ENCODE measurements at regions not wholly inside any gene's neighbourhood (a gene's known extent, or its start where the extent isn't known, plus 50 kb on each side); places are given as distances from the start of the nearest gene placed in this dataset.

- Histone ChIP-seq H3K9me3 (ENCODE audit: control insufficient read depth in 2 of 2, insufficient read depth in 1 of 2, low read depth in 1 of 2, low read length in 1 of 2) (no peaks in the 10 kb centered on the region), H3K27me3 (ENCODE audit: control insufficient read depth in 3 of 3, insufficient read depth in 3 of 3, low read length in 3 of 3) (no peaks in the 10 kb centered on the region), H3K36me3 (ENCODE audit: control insufficient read depth in 3 of 3, insufficient read depth in 2 of 3, low read depth in 1 of 3, low read length in 3 of 3) (no peaks in the 10 kb centered on the region), H3K4me3 (ENCODE audit: low read depth in 1 of 3, low read length in 3 of 3) (no peak overlapping the region), H3K4me1 (ENCODE audit: control insufficient read depth in 3 of 3, insufficient read depth in 2 of 3, low read depth in 1 of 3, low read length in 2 of 3) (no peaks in the 10 kb centered on the region), H3K27ac (ENCODE audit: low read depth in 1 of 3, low read length in 2 of 3) (no peak overlapping the region)
- no peak for DNase-seq
- no peak for FAIRE-seq
- WGBS, 3 donors, result 49 to 58% (median 55%) methylated on average over 2 of the region's 2 CpGs
Measured at GRCh38 chr6:95321126-95321525, 256.2 kb upstream of the MANEA start.

GRCh38 chr6:95325916-95326315 is 251.4 kb upstream of the MANEA start:
- WGBS, 3 donors, result 48 to 59% (median 54%) methylated on average over 1 of the region's 1 CpG
- DNase-seq, result no peak
- Histone ChIP-seq H3K27ac (ENCODE audit: low read depth in 1 of 3, low read length in 2 of 3) (no peak overlapping the region), H3K4me1 (ENCODE audit: control insufficient read depth in 3 of 3, insufficient read depth in 2 of 3, low read depth in 1 of 3, low read length in 2 of 3) (no peaks in the 10 kb centered on the region), H3K27me3 (ENCODE audit: control insufficient read depth in 3 of 3, insufficient read depth in 3 of 3, low read length in 3 of 3) (no peaks in the 10 kb centered on the region), H3K9me3 (ENCODE audit: control insufficient read depth in 2 of 2, insufficient read depth in 1 of 2, low read depth in 1 of 2, low read length in 1 of 2) (no peaks in the 10 kb centered on the region), H3K4me3 (ENCODE audit: low read depth in 1 of 3, low read length in 3 of 3) (no peak overlapping the region), H3K36me3 (ENCODE audit: control insufficient read depth in 3 of 3, insufficient read depth in 2 of 3, low read depth in 1 of 3, low read length in 3 of 3) (no peaks in the 10 kb centered on the region)
- no peak for FAIRE-seq

GRCh38 chr6:95328231-95328630 is 249.1 kb upstream of the MANEA start:
- no peak for FAIRE-seq
- Histone ChIP-seq H3K27me3 (ENCODE audit: control insufficient read depth in 3 of 3, insufficient read depth in 3 of 3, low read length in 3 of 3) (no peaks in the 10 kb centered on the region), H3K27ac (ENCODE audit: low read depth in 1 of 3, low read length in 2 of 3) (no peak overlapping the region), H3K4me1 (ENCODE audit: control insufficient read depth in 3 of 3, insufficient read depth in 2 of 3, low read depth in 1 of 3, low read length in 2 of 3) (no peaks in the 10 kb centered on the region), H3K9me3 (ENCODE audit: control insufficient read depth in 2 of 2, insufficient read depth in 1 of 2, low read depth in 1 of 2, low read length in 1 of 2) (no peaks in the 10 kb centered on the region), H3K4me3 (ENCODE audit: low read depth in 1 of 3, low read length in 3 of 3) (no peak overlapping the region), H3K36me3 (ENCODE audit: control insufficient read depth in 3 of 3, insufficient read depth in 2 of 3, low read depth in 1 of 3, low read length in 3 of 3) (no peaks in the 10 kb centered on the region)
- WGBS, 3 donors, result 38 to 53% (median 51%) methylated on average over 2 of the region's 2 CpGs
- no peak for DNase-seq

- no peak overlapping the region for H3K27ac ChIP-seq (ENCODE audit: low read depth in 1 of 3, low read length in 2 of 3)
- FAIRE-seq (no peak), DNase-seq (no peak)
- no peaks in the 10 kb centered on the region for H3K9me3 ChIP-seq (ENCODE audit: control insufficient read depth in 2 of 2, insufficient read depth in 1 of 2, low read depth in 1 of 2, low read length in 1 of 2)
- WGBS, 3 donors, result 54 to 57% (median 55%) methylated on average over 3 of the region's 3 CpGs
- H3K4me3 ChIP-seq (ENCODE audit: low read depth in 1 of 3, low read length in 3 of 3), result no peak overlapping the region
- H3K27me3 ChIP-seq (ENCODE audit: control insufficient read depth in 3 of 3, insufficient read depth in 3 of 3, low read length in 3 of 3), result no peaks in the 10 kb centered on the region
- no peaks in the 10 kb centered on the region for H3K4me1 ChIP-seq (ENCODE audit: control insufficient read depth in 3 of 3, insufficient read depth in 2 of 3, low read depth in 1 of 3, low read length in 2 of 3)
- H3K36me3 ChIP-seq (ENCODE audit: control insufficient read depth in 3 of 3, insufficient read depth in 2 of 3, low read depth in 1 of 3, low read length in 3 of 3), result no peaks in the 10 kb centered on the region
Measured at GRCh38 chr6:95352064-95352795, 225.1 kb upstream of the MANEA start.

GRCh38 chr6:95354551-95354950 is 222.8 kb upstream of the MANEA start:
- WGBS, 3 donors, result 90 to 92% (median 91%) methylated on average over 10 of the region's 10 CpGs
- H3K27ac ChIP-seq (ENCODE audit: low read depth in 1 of 3, low read length in 2 of 3), result no peak overlapping the region
- no peak for DNase-seq
- no peaks in the 10 kb centered on the region for H3K9me3 ChIP-seq (ENCODE audit: control insufficient read depth in 2 of 2, insufficient read depth in 1 of 2, low read depth in 1 of 2, low read length in 1 of 2)
- FAIRE-seq, result no peak
- no peak overlapping the region for H3K4me3 ChIP-seq (ENCODE audit: low read depth in 1 of 3, low read length in 3 of 3)
- H3K36me3 ChIP-seq (ENCODE audit: control insufficient read depth in 3 of 3, insufficient read depth in 2 of 3, low read depth in 1 of 3, low read length in 3 of 3), result no peaks in the 10 kb centered on the region
- no peaks in the 10 kb centered on the region for H3K27me3 ChIP-seq (ENCODE audit: control insufficient read depth in 3 of 3, insufficient read depth in 3 of 3, low read length in 3 of 3)
- H3K4me1 ChIP-seq (ENCODE audit: control insufficient read depth in 3 of 3, insufficient read depth in 2 of 3, low read depth in 1 of 3, low read length in 2 of 3), result no peaks in the 10 kb centered on the region

- Histone ChIP-seq H3K4me1 (ENCODE audit: control insufficient read depth in 3 of 3, insufficient read depth in 2 of 3, low read depth in 1 of 3, low read length in 2 of 3) (no peaks in the 10 kb centered on the region), H3K4me3 (ENCODE audit: low read depth in 1 of 3, low read length in 3 of 3) (no peak overlapping the region), H3K27me3 (ENCODE audit: control insufficient read depth in 3 of 3, insufficient read depth in 3 of 3, low read length in 3 of 3) (no peaks in the 10 kb centered on the region), H3K36me3 (ENCODE audit: control insufficient read depth in 3 of 3, insufficient read depth in 2 of 3, low read depth in 1 of 3, low read length in 3 of 3) (no peaks in the 10 kb centered on the region), H3K9me3 (ENCODE audit: control insufficient read depth in 2 of 2, insufficient read depth in 1 of 2, low read depth in 1 of 2, low read length in 1 of 2) (no peaks in the 10 kb centered on the region), H3K27ac (ENCODE audit: low read depth in 1 of 3, low read length in 2 of 3) (no peak overlapping the region)
- WGBS, 3 donors, result 28 to 58% (median 36%) methylated on average over 4 of the region's 4 CpGs
- FAIRE-seq (no peak), DNase-seq (no peak)
Measured at GRCh38 chr6:95357380-95358020, 219.8 kb upstream of the MANEA start.

GRCh38 chr6:95364016-95364604 is 213.2 kb upstream of the MANEA start:
- H3K36me3 ChIP-seq (ENCODE audit: control insufficient read depth in 3 of 3, insufficient read depth in 2 of 3, low read depth in 1 of 3, low read length in 3 of 3), result no peaks in the 10 kb centered on the region
- FAIRE-seq, result no peak
- H3K27ac ChIP-seq (ENCODE audit: low read depth in 1 of 3, low read length in 2 of 3), result no peak overlapping the region
- DNase-seq, result peak; percentile 3 to 45
- H3K9me3 ChIP-seq (ENCODE audit: control insufficient read depth in 2 of 2, insufficient read depth in 1 of 2, low read depth in 1 of 2, low read length in 1 of 2), result no peaks in the 10 kb centered on the region
- no peaks in the 10 kb centered on the region for H3K27me3 ChIP-seq (ENCODE audit: control insufficient read depth in 3 of 3, insufficient read depth in 3 of 3, low read length in 3 of 3)
- H3K4me1 ChIP-seq (ENCODE audit: control insufficient read depth in 3 of 3, insufficient read depth in 2 of 3, low read depth in 1 of 3, low read length in 2 of 3), result no peaks in the 10 kb centered on the region
- WGBS, 3 donors, result 27 to 58% (median 33%) methylated on average over 4 of the region's 4 CpGs
- H3K4me3 ChIP-seq (ENCODE audit: low read depth in 1 of 3, low read length in 3 of 3), result no peak overlapping the region

- H3K4me1 ChIP-seq (ENCODE audit: control insufficient read depth in 3 of 3, insufficient read depth in 2 of 3, low read depth in 1 of 3, low read length in 2 of 3), result no peaks in the 10 kb centered on the region
- 48 to 69% (median 60%) methylated on average over 2 of the region's 2 CpGs for WGBS, 3 donors
- no peak overlapping the region for H3K4me3 ChIP-seq (ENCODE audit: low read depth in 1 of 3, low read length in 3 of 3)
- FAIRE-seq (no peak), DNase-seq (no peak)
- no peak overlapping the region for H3K27ac ChIP-seq (ENCODE audit: low read depth in 1 of 3, low read length in 2 of 3)
- no peaks in the 10 kb centered on the region for H3K27me3 ChIP-seq (ENCODE audit: control insufficient read depth in 3 of 3, insufficient read depth in 3 of 3, low read length in 3 of 3)
- no peaks in the 10 kb centered on the region for H3K9me3 ChIP-seq (ENCODE audit: control insufficient read depth in 2 of 2, insufficient read depth in 1 of 2, low read depth in 1 of 2, low read length in 1 of 2)
- H3K36me3 ChIP-seq (ENCODE audit: control insufficient read depth in 3 of 3, insufficient read depth in 2 of 3, low read depth in 1 of 3, low read length in 3 of 3), result no peaks in the 10 kb centered on the region
Measured at GRCh38 chr6:95365454-95365853, 211.9 kb upstream of the MANEA start.

Data from small intestine (tissue), 7 donors.